GM23248 (cell line): ENCODE measurements at regions not wholly inside any gene's neighbourhood (a gene's known extent, or its start where the extent isn't known, plus 50 kb on each side); places are given as distances from the start of the nearest gene placed in this dataset.

ENCODE experiments used
- DNase-seq: peaks from one replicate; pipeline ENCODE4 v3.0.0-alpha.2; 2015
- H2AFZ ChIP-seq: fragments of 200-600 bp; sonication (generic); 2 replicates; pipeline ENCODE4 v1.6.1; 2016; ENCODE audit warnings: antibody characterized with exemption
- H3F3A ChIP-seq: fragments of 200-600 bp; sonication (generic); 2 replicates; pipeline ENCODE4 v1.6.1; 2016; ENCODE audit warnings: mild to moderate bottlenecking, antibody characterized with exemption, mixed run types; ENCODE audit not compliant: insufficient read depth
- H3K27ac ChIP-seq: fragments of 200-600 bp; sonication (generic); 2 replicates; pipeline ENCODE4 v1.5.1; 2016; ENCODE audit warnings: mild to moderate bottlenecking
- H3K27me3 ChIP-seq: fragments of 200-600 bp; sonication (generic); replicated peaks from 2 replicates; pipeline ENCODE4 v1.6.1; 2016; ENCODE audit warnings: mild to moderate bottlenecking; ENCODE audit not compliant: insufficient read depth
- H3K36me3 ChIP-seq: fragments of 200-600 bp; sonication (generic); 2 replicates; pipeline ENCODE4 v1.6.1; 2016; ENCODE audit warnings: low read depth, mild to moderate bottlenecking
- H3K4me1 ChIP-seq: fragments of 200-600 bp; sonication (generic); 2 replicates; pipeline ENCODE4 v1.6.1; 2016; ENCODE audit warnings: mild to moderate bottlenecking; ENCODE audit not compliant: insufficient read depth
- H3K4me2 ChIP-seq: fragments of 200-600 bp; sonication (generic); one replicate; pipeline ENCODE4 v1.6.1; 2016; ENCODE audit warnings: mild to moderate bottlenecking; ENCODE audit not compliant: unreplicated experiment
- H3K4me3 ChIP-seq: fragments of 200-600 bp; sonication (generic); 2 replicates; pipeline ENCODE4 v1.5.1; 2016; ENCODE audit warnings: mild to moderate bottlenecking
- H3K79me2 ChIP-seq: fragments of 200-600 bp; sonication (generic); 2 replicates; pipeline ENCODE4 v1.6.1; 2016; ENCODE audit warnings: mild to moderate bottlenecking; ENCODE audit not compliant: insufficient read depth
- H3K9ac ChIP-seq: fragments of 200-600 bp; sonication (generic); 2 replicates; pipeline ENCODE4 v1.6.1; 2016; ENCODE audit warnings: mild to moderate bottlenecking
- H3K9me2 ChIP-seq: fragments of 200-600 bp; sonication (generic); 2 replicates; pipeline ENCODE4 v1.6.1; 2016; ENCODE audit warnings: mixed run types, mild to moderate bottlenecking, moderate library complexity; ENCODE audit not compliant: insufficient read depth
- H3K9me3 ChIP-seq: fragments of 200-600 bp; sonication (generic); one replicate; pipeline ENCODE4 v1.6.1; 2017; ENCODE audit warnings: low read depth
- H4K20me1 ChIP-seq: fragments of 200-600 bp; sonication (generic); 2 replicates; pipeline ENCODE4 v1.6.0; 2016; ENCODE audit not compliant: insufficient read depth
- EZH2 ChIP-seq: fragments of 200-600 bp; sonication (generic); IDR thresholded peaks from 2 replicates; pipeline ENCODE4 v1.6.1; 2018; ENCODE audit warnings: antibody characterized with exemption, mild to moderate bottlenecking; ENCODE audit not compliant: insufficient read depth, poor library complexity, severe bottlenecking
- EZH2phosphoT487 ChIP-seq: fragments of 200-600 bp; sonication (generic); IDR thresholded peaks from 2 replicates; pipeline ENCODE4 v1.6.1; 2018; ENCODE audit warnings: antibody characterized with exemption, moderate library complexity, mild to moderate bottlenecking, low read depth; ENCODE audit not compliant: insufficient read depth
- WGBS, 2 experiments: methylation state at CpG; one replicate each; pipeline ENCODE4 v1.1.6; 2015 to 2017; ENCODE audit warnings: low lambda C conversion rate in 2 of 2, low coverage in 1 of 2; ENCODE audit errors: missing lambda C conversion rate in 2 of 2; 5-methylcytosine and 5-hydroxymethylcytosine counted together
- in situ Hi-C: fragments of 300-500 bp; cut with MboI; formaldehyde crosslinking; loops from 2 replicates; pipeline ENCODE4 v1.15.0; 2020

GRCh38 chr9:85431339-85432102, 310.2 kb downstream of the AGTPBP1 start:
- Histone ChIP-seq H3K4me1 (peaks cover 5% of the 10 kb centered on the region; the same call in 1 of the 2 replicates), H3K79me2 (no peaks in the 10 kb centered on the region), H3K9ac (no peak overlapping the region), H3K27ac (no peak overlapping the region), H3K9me3 (no peaks in the 10 kb centered on the region), H3K36me3 (no peaks in the 10 kb centered on the region), H3K4me3 (no peak overlapping the region), H4K20me1 (no peaks in the 10 kb centered on the region), H3F3A (no peaks in the 10 kb centered on the region; the same call in 1 of the 2 replicates), H2AFZ (no peak overlapping the region), H3K27me3 (0 out of 2 replicates have a peak, but pooled peaks cover 4% of the 10 kb centered on the region), H3K4me2 (no peak overlapping the region), H3K9me2 (no peaks in the 10 kb centered on the region)
- no peak for TF ChIP-seq EZH2phosphoT487
- in situ Hi-C loops = no loop called here
- WGBS, 2 experiments = 14 to 17% methylated on average over 3 of the region's 3 CpGs
- peak; percentile 60 for DNase-seq

DNA sequence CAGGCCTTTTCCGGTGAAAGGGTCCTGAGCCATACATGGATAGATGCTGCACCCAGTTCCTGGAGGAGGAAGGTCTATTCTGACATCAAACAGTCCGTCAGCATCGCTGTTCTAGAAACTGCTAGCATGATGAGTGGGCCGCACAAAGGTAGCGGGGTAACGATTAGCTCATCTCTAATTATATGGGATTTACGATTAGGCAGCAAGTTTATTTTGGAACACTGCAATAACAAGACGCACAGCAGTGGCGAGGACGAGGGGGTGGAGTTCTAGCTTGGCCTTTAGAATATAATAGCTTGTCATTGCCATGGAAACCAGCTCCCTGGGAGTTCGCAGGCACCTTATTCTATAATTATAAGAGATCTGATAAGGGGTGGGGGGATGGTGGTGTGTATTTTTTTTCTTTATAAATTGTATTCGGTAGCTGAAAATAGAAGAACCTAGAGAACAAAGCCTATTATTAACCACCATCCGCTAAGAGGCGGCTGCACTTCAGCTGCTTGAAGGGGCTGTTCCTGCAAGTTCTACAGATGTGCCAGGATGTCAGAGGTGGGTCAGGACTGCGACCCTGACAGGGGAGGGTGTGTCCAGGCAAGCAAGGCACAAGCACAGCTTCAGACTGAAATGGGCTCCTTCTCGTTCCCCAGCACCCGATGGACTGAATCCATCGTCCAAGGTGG, 311.0 kb downstream of the AGTPBP1 start:
- H2AFZ ChIP-seq = no peak overlapping the region
- TF ChIP-seq EZH2phosphoT487 = no peak
- no peak for TF ChIP-seq EZH2
- 0 out of 2 replicates have a peak, but pooled peaks cover 4% of the 10 kb centered on the region for H3K27me3 ChIP-seq
- 47 to 53% methylated on average over 18 of the region's 18 CpGs for WGBS, 2 experiments
- DNase-seq = no peak
- no peaks in the 10 kb centered on the region for H3K79me2 ChIP-seq
- H3K27ac ChIP-seq = no peak overlapping the region
- no peaks in the 10 kb centered on the region for H3K9me3 ChIP-seq
- H3K36me3 ChIP-seq = no peaks in the 10 kb centered on the region
- no peak overlapping the region for H3K4me2 ChIP-seq
- peaks cover 5% of the 10 kb centered on the region; the same call in 1 of the 2 replicates for H3K4me1 ChIP-seq
- in situ Hi-C loops = no loop called here
- H3F3A ChIP-seq = no peaks in the 10 kb centered on the region; the same call in 1 of the 2 replicates
- no peak overlapping the region for H3K4me3 ChIP-seq
- H3K9me2 ChIP-seq = no peaks in the 10 kb centered on the region
- no peak overlapping the region for H3K9ac ChIP-seq
- no peaks in the 10 kb centered on the region for H4K20me1 ChIP-seq

DNA sequence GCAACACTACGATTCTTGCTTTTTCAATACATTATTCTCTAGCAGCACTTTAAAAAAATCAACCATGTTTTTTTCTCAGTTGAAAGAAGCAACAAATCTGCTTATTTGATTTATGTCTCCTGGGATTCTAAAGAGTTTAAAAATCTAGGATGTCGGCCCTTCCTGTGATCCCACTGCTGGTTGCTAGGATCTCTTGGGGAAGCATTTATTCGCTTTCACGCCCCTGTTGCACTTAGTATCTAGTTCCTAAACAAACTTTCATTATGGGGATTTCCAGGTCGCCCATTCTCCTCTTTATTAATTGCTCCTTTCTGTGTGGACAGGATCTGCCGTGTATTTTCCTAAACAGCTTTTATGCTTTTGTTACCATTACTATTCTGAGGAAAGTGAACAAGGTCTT, 313.5 kb downstream of the AGTPBP1 start:
- Histone ChIP-seq H3K9ac (no peak overlapping the region), H3K9me3 (no peaks in the 10 kb centered on the region), H3K4me3 (no peak overlapping the region), H3K27ac (no peak overlapping the region), H4K20me1 (no peaks in the 10 kb centered on the region), H3F3A (no peaks in the 10 kb centered on the region; the same call in 1 of the 2 replicates), H3K4me1 (peaks cover 8% of the 10 kb centered on the region; the same call in 1 of the 2 replicates), H3K27me3 (0 out of 2 replicates have a peak, but pooled peaks cover 4% of the 10 kb centered on the region), H2AFZ (no peak overlapping the region), H3K79me2 (no peaks in the 10 kb centered on the region), H3K4me2 (no peak overlapping the region), H3K36me3 (no peaks in the 10 kb centered on the region), H3K9me2 (no peaks in the 10 kb centered on the region)
- WGBS, 2 experiments = 72% methylated on average over 6 of the region's 6 CpGs
- in situ Hi-C loops = no loop called here
- no peak for DNase-seq
- TF ChIP-seq EZH2 (no peak), EZH2phosphoT487 (no peak)

- Histone ChIP-seq H3K79me2 (no peaks in the 10 kb centered on the region), H4K20me1 (no peaks in the 10 kb centered on the region), H3K27me3 (0 out of 2 replicates have a peak, but pooled peaks cover 4% of the 10 kb centered on the region), H3K9me2 (no peaks in the 10 kb centered on the region), H2AFZ (no peak overlapping the region), H3F3A (no peaks in the 10 kb centered on the region; the same call in 1 of the 2 replicates), H3K4me1 (peaks cover 8% of the 10 kb centered on the region; the same call in 1 of the 2 replicates), H3K4me2 (no peak overlapping the region), H3K9me3 (no peaks in the 10 kb centered on the region), H3K4me3 (no peak overlapping the region), H3K36me3 (no peaks in the 10 kb centered on the region), H3K9ac (no peak overlapping the region), H3K27ac (no peak overlapping the region)
- WGBS, 2 experiments = 71 to 78% methylated on average over 8 of the region's 8 CpGs
- TF ChIP-seq EZH2 (no peak), EZH2phosphoT487 (no peak)
- no peak for DNase-seq
- in situ Hi-C loops = no loop called here
Measured at GRCh38 chr9:85427772-85428171, 314.0 kb downstream of the AGTPBP1 start.
